ENCODE measurements at regions not wholly inside any gene's neighbourhood (a gene's known extent, or its start where the extent isn't known, plus 50 kb on each side); places are given as distances from the start of the nearest gene placed in this dataset.

DNA sequence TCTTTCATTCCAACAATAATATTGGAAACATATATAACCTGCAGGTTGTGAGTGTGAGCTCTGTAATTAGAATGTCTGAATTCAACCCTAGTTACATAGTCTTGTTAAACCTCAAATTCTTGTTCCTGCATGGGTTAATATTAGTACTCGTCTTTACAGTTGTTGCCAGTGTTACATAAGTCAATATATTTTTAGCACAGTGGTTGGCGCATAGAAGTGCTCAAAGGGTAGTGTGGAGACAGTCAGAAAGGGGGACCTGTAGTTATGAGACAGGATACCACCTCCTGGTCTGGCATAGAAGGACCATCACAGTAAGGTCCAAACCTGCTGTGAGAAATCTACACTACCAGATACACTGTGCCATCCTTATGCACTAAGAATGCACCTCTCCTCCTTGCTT is 1045.9 kb upstream of the SLIT2 start:
- no peaks in the 10 kb centered on the region for H3K27me3 ChIP-seq (replicated peaks in 1 of 2; ENCODE audit: control insufficient read depth in 2 of 2, insufficient read depth in 2 of 2, low read length in 1 of 2)
- ChIA-PET RAD21 (ENCODE audit: unreplicated experiment) (no interaction called here), SMC1A (ENCODE audit: uncharacterized antibody, unreplicated experiment) (no interaction called here), POLR2A (no interaction called here), CTCF (no interaction called here)
- H3K4me1 ChIP-seq (ENCODE audit: control insufficient read depth, insufficient read depth, low read length), result no peaks in the 10 kb centered on the region
- no peaks in the 10 kb centered on the region for H3K79me2 ChIP-seq (ENCODE audit: control insufficient read depth, insufficient read depth, low read length)
- no peak overlapping the region for H3K9ac ChIP-seq (ENCODE audit: control insufficient read depth, insufficient read depth, low read length)
- intact Hi-C loops (cut with micrococcal nuclease; ENCODE audit: unreplicated experiment), result no loop called here
- no TSS peak for BruUV-seq (replicated peaks)
- no peaks in the 10 kb centered on the region for H3K36me3 ChIP-seq (ENCODE audit: control insufficient read depth in 2 of 2, insufficient read depth in 2 of 2, low read length in 1 of 2)
- 18% methylated on average over 2 of the region's 2 CpGs for WGBS (ENCODE audit: insufficient coverage, insufficient replicate concordance, low lambda C conversion rate, missing lambda C conversion rate)
- no peak overlapping the region for H3K4me2 ChIP-seq (ENCODE audit: control insufficient read depth, insufficient read depth)
- H3K27ac ChIP-seq (ENCODE audit: control insufficient read depth, insufficient read depth), result no peak overlapping the region
- no peak overlapping the region for H2AFZ ChIP-seq (ENCODE audit: control insufficient read depth, low read depth, low read length)
- FAIRE-seq (no peak), DNase-seq (ENCODE audit: low read depth, low spot score) (no peak), ATAC-seq (no peak)
- no peaks in the 10 kb centered on the region for H4K20me1 ChIP-seq (ENCODE audit: control insufficient read depth, insufficient read depth)
- no peaks in the 10 kb centered on the region for H3K9me3 ChIP-seq (replicated peaks; ENCODE audit: control insufficient read depth, insufficient read depth, low read length)
- H3K4me3 ChIP-seq, result no peak overlapping the region
- in situ Hi-C loops (cut with MboI), result no loop called here
- TF ChIP-seq, protein P1, sequence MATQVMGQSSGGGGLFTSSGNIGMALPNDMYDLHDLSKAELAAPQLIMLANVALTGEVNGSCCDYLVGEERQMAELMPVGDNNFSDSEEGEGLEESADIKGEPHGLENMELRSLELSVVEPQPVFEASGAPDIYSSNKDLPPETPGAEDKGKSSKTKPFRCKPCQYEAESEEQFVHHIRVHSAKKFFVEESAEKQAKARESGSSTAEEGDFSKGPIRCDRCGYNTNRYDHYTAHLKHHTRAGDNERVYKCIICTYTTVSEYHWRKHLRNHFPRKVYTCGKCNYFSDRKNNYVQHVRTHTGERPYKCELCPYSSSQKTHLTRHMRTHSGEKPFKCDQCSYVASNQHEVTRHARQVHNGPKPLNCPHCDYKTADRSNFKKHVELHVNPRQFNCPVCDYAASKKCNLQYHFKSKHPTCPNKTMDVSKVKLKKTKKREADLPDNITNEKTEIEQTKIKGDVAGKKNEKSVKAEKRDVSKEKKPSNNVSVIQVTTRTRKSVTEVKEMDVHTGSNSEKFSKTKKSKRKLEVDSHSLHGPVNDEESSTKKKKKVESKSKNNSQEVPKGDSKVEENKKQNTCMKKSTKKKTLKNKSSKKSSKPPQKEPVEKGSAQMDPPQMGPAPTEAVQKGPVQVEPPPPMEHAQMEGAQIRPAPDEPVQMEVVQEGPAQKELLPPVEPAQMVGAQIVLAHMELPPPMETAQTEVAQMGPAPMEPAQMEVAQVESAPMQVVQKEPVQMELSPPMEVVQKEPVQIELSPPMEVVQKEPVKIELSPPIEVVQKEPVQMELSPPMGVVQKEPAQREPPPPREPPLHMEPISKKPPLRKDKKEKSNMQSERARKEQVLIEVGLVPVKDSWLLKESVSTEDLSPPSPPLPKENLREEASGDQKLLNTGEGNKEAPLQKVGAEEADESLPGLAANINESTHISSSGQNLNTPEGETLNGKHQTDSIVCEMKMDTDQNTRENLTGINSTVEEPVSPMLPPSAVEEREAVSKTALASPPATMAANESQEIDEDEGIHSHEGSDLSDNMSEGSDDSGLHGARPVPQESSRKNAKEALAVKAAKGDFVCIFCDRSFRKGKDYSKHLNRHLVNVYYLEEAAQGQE (IDR thresholded peaks at IDR 0.05; ENCODE audit: low read depth, low read length), result no peak
- TF ChIP-seq BACH1 (IDR thresholded peaks at IDR 0.05; ENCODE audit: borderline replicate concordance) (no peak), SMC3 (IDR thresholded peaks at IDR 0.05; ENCODE audit: borderline replicate concordance, low read length) (no peak), ETV6 (conservative IDR thresholded peaks at IDR 0.05 in 1 of 2, IDR thresholded peaks at IDR 0.05 in 1 of 2; ENCODE audit: borderline replicate concordance in 1 of 2, low read depth in 1 of 2) (no peak), JUND (IDR thresholded peaks at IDR 0.05; ENCODE audit: low read depth, low read length) (no peak), RELB (IDR thresholded peaks at IDR 0.05; ENCODE audit: low read depth) (no peak), BCLAF1 (IDR thresholded peaks at IDR 0.05) (no peak)
- TF ChIP-seq, protein P2, sequence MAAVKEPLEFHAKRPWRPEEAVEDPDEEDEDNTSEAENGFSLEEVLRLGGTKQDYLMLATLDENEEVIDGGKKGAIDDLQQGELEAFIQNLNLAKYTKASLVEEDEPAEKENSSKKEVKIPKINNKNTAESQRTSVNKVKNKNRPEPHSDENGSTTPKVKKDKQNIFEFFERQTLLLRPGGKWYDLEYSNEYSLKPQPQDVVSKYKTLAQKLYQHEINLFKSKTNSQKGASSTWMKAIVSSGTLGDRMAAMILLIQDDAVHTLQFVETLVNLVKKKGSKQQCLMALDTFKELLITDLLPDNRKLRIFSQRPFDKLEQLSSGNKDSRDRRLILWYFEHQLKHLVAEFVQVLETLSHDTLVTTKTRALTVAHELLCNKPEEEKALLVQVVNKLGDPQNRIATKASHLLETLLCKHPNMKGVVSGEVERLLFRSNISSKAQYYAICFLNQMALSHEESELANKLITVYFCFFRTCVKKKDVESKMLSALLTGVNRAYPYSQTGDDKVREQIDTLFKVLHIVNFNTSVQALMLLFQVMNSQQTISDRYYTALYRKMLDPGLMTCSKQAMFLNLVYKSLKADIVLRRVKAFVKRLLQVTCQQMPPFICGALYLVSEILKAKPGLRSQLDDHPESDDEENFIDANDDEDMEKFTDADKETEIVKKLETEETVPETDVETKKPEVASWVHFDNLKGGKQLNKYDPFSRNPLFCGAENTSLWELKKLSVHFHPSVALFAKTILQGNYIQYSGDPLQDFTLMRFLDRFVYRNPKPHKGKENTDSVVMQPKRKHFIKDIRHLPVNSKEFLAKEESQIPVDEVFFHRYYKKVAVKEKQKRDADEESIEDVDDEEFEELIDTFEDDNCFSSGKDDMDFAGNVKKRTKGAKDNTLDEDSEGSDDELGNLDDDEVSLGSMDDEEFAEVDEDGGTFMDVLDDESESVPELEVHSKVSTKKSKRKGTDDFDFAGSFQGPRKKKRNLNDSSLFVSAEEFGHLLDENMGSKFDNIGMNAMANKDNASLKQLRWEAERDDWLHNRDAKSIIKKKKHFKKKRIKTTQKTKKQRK (IDR thresholded peaks at IDR 0.05; ENCODE audit: low read depth, low read length), result no peak
- TF ChIP-seq, protein P3, sequence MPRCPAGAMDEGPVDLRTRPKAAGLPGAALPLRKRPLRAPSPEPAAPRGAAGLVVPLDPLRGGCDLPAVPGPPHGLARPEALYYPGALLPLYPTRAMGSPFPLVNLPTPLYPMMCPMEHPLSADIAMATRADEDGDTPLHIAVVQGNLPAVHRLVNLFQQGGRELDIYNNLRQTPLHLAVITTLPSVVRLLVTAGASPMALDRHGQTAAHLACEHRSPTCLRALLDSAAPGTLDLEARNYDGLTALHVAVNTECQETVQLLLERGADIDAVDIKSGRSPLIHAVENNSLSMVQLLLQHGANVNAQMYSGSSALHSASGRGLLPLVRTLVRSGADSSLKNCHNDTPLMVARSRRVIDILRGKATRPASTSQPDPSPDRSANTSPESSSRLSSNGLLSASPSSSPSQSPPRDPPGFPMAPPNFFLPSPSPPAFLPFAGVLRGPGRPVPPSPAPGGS (IDR thresholded peaks at IDR 0.05; ENCODE audit: borderline replicate concordance, insufficient read depth, low read depth, low read length, poor library complexity, severe bottlenecking), result no peak

Data from GM12878 (cell line).